Astrocyte (in vitro differentiated cells and primary cell): ENCODE measurements at regions not wholly inside any gene's neighbourhood (a gene's known extent, or its start where the extent isn't known, plus 50 kb on each side); places are given as distances from the start of the nearest gene placed in this dataset.

Source experiments
- DNase-seq: peaks from one replicate; pipeline ENCODE4 v3.0.0-alpha.2; 2010; ENCODE audit warnings: low read depth
- FAIRE-seq: peaks from 2 replicates; lab custom pipeline; 2011; peaks lifted over from hg19 to GRCh38; lab: Jason Lieb, UNC
- H2AFZ ChIP-seq: 2 replicates; pipeline ENCODE4 v1.6.0; 2012; ENCODE audit warnings: low read depth, low read length, inconsistent platforms
- H3K27ac ChIP-seq: 2 replicates; pipeline ENCODE4 v1.5.1; 2011; ENCODE audit warnings: low read depth, low read length, inconsistent platforms
- H3K27me3 ChIP-seq: 2 replicates; pipeline ENCODE4 v1.6.0; 2011; ENCODE audit warnings: low read length, inconsistent platforms; ENCODE audit not compliant: insufficient read depth
- H3K36me3 ChIP-seq: 2 replicates; pipeline ENCODE4 v1.5.1; 2011; ENCODE audit warnings: low read length, inconsistent platforms; ENCODE audit not compliant: insufficient read depth
- H3K4me1 ChIP-seq: 2 replicates; pipeline ENCODE4 v1.5.1; 2011; ENCODE audit warnings: low read length, inconsistent platforms; ENCODE audit not compliant: insufficient read depth
- H3K4me2 ChIP-seq: 2 replicates; pipeline ENCODE4 v1.6.0; 2012; ENCODE audit warnings: low read length, inconsistent platforms
- H3K4me3 ChIP-seq: 2 replicates; pipeline ENCODE4 v1.5.1; 2011; ENCODE audit warnings: low read depth, mild to moderate bottlenecking, low read length, inconsistent platforms; ENCODE audit not compliant: insufficient read depth
- H3K79me2 ChIP-seq: 2 replicates; pipeline ENCODE4 v1.6.0; 2012; ENCODE audit warnings: mild to moderate bottlenecking, low read length, inconsistent platforms; ENCODE audit not compliant: insufficient read depth
- H3K9ac ChIP-seq: 2 replicates; pipeline ENCODE4 v1.6.0; 2012; ENCODE audit warnings: mild to moderate bottlenecking, low read length, inconsistent platforms
- H3K9me3 ChIP-seq: 2 replicates; pipeline ENCODE4 v1.5.1; 2012; ENCODE audit warnings: low read depth, mild to moderate bottlenecking, low read length, inconsistent platforms; ENCODE audit not compliant: insufficient read depth
- H4K20me1 ChIP-seq: 2 replicates; pipeline ENCODE4 v1.6.0; 2012; ENCODE audit warnings: low read length, inconsistent platforms; ENCODE audit not compliant: insufficient read depth
- H3K27ac Mint-ChIP-seq: one replicate; pipeline ENCODE4 v1.8.0; 2021; ENCODE audit warnings: mild to moderate bottlenecking, mixed read lengths; ENCODE audit not compliant: unreplicated experiment
- H3K27me3 Mint-ChIP-seq: one replicate; pipeline ENCODE4 v1.8.0; 2021; ENCODE audit warnings: low read depth, mixed read lengths; ENCODE audit not compliant: unreplicated experiment
- H3K36me3 Mint-ChIP-seq: one replicate; pipeline ENCODE4 v1.8.0; 2021; ENCODE audit warnings: low read depth, mixed read lengths; ENCODE audit not compliant: unreplicated experiment
- H3K4me1 Mint-ChIP-seq: one replicate; pipeline ENCODE4 v1.8.0; 2021; ENCODE audit warnings: low read depth, mixed read lengths; ENCODE audit not compliant: unreplicated experiment
- H3K4me3 Mint-ChIP-seq: one replicate; pipeline ENCODE4 v1.8.0; 2021; ENCODE audit warnings: mild to moderate bottlenecking, moderate library complexity, mixed read lengths; ENCODE audit not compliant: unreplicated experiment
- H3K9me3 Mint-ChIP-seq: one replicate; pipeline ENCODE4 v1.8.0; 2021; ENCODE audit warnings: mild to moderate bottlenecking, mixed read lengths; ENCODE audit not compliant: unreplicated experiment
- EZH2 ChIP-seq: IDR thresholded peaks from 2 replicates; pipeline ENCODE4 v1.6.1; 2012; ENCODE audit warnings: mild to moderate bottlenecking, low read length, inconsistent platforms; ENCODE audit not compliant: insufficient read depth
- TF ChIP-seq, protein P1 (sequence below): IDR thresholded peaks from 2 replicates; pipeline ENCODE4 v1.5.1; 2011; ENCODE audit warnings: low read depth, mild to moderate bottlenecking, inconsistent platforms, low read length, moderate library complexity; ENCODE audit not compliant: insufficient read depth

DNA sequence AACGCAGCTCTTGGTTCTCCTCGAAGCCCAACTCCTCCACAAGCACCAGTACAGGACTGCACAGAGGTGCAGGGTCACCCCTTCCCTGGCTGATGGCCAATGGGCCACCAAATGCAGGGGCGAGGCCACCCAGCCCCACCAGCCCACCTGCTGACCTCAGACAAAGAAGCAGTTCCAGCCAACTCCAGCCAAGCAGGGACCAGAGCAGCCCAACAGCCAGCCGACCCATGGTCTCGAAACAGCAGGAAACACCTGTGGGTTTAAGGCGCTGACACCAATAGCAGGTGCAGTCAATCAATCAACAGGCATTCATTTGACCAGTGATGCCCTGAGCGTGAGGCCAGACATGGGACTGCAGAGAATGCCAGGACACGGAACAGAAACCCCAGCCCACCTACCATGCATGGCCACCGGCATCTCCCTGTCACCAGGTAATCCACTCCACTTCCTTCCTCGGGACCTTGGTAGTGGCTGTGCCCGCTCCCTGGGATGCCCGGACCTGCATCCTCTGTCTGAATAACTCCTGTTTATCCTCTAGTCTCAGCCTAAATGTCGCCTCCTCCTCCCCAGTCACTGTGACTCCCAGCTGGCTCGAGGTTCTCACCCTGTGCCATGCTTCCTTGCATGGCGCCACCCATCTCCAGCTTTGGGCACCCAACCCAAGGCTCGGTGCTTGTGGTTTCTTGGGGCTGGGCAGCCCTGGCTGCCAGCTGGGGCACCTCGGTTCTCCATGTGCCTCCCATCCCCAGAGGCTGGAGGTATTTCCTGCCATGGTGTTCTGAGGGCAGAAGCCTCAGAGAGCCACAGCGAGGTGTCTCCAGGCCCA is 1475.4 kb downstream of the BRD1 start:
- no peaks in the 10 kb centered on the region for H3K36me3 ChIP-seq
- FAIRE-seq (no peak), DNase-seq (no peak)
- no peak overlapping the region for H2AFZ ChIP-seq
- H3K27ac ChIP-seq: no peak overlapping the region
- Mint-ChIP-seq H3K27ac (no peak overlapping the region), H3K27me3 (peaks cover 24% of the 10 kb centered on the region), H3K4me1 (no peaks in the 10 kb centered on the region), H3K36me3 (peaks cover 2% of the 10 kb centered on the region), H3K9me3 (peaks cover 2% of the 10 kb centered on the region), H3K4me3 (no peak overlapping the region)
- no peaks in the 10 kb centered on the region for H4K20me1 ChIP-seq
- no peak for TF ChIP-seq EZH2
- TF ChIP-seq, protein P1, sequence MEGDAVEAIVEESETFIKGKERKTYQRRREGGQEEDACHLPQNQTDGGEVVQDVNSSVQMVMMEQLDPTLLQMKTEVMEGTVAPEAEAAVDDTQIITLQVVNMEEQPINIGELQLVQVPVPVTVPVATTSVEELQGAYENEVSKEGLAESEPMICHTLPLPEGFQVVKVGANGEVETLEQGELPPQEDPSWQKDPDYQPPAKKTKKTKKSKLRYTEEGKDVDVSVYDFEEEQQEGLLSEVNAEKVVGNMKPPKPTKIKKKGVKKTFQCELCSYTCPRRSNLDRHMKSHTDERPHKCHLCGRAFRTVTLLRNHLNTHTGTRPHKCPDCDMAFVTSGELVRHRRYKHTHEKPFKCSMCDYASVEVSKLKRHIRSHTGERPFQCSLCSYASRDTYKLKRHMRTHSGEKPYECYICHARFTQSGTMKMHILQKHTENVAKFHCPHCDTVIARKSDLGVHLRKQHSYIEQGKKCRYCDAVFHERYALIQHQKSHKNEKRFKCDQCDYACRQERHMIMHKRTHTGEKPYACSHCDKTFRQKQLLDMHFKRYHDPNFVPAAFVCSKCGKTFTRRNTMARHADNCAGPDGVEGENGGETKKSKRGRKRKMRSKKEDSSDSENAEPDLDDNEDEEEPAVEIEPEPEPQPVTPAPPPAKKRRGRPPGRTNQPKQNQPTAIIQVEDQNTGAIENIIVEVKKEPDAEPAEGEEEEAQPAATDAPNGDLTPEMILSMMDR: no peak
- H3K9ac ChIP-seq: no peak overlapping the region
- no peak overlapping the region for H3K4me3 ChIP-seq
- H3K27me3 ChIP-seq: no peaks in the 10 kb centered on the region
- H3K9me3 ChIP-seq: no peaks in the 10 kb centered on the region
- no peak overlapping the region for H3K4me2 ChIP-seq
- H3K4me1 ChIP-seq: no peaks in the 10 kb centered on the region
- no peaks in the 10 kb centered on the region for H3K79me2 ChIP-seq

DNA sequence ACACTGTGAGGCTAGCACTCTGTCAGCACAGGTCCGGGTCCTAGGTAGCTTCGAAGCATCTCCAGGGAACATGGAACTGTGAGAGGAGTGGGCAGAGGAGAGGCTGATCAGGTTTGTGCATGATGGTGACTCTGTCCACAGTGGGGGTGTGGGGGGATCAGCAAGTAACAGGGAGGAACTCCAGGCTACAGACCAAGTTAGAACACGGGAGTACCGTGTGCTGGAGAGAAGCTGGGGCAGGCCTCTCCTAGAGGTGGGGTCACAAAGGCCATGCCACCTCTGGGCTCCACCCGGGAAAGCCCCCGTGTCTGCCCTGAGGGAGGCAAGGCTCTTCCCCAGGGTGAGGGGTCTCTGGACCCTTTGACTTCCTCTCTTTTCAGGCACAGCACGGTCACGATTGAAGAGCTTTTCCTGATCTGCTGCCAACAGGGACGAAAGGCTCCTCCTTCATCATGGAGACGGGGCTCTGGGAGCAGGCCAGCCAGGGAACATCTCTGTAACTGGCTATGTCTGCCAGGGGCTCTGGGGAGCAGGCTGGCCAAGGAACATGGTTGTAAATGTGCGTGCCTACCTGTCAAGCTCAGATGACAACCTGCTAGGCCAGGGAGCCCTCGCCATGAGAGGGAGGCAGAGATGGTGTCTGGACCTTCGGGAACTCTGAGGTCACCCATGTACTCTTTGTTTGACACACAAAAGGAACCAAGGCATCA is 1476.1 kb downstream of the BRD1 start:
- Histone ChIP-seq H2AFZ (no peak overlapping the region), H3K4me1 (no peaks in the 10 kb centered on the region), H4K20me1 (no peaks in the 10 kb centered on the region), H3K36me3 (no peaks in the 10 kb centered on the region), H3K27ac (no peak overlapping the region), H3K4me2 (no peak overlapping the region), H3K4me3 (no peak overlapping the region), H3K27me3 (no peaks in the 10 kb centered on the region), H3K79me2 (no peaks in the 10 kb centered on the region), H3K9ac (no peak overlapping the region), H3K9me3 (no peaks in the 10 kb centered on the region)
- Mint-ChIP-seq H3K9me3 (peaks cover under 1% of the 10 kb centered on the region), H3K27ac (no peak overlapping the region), H3K36me3 (peaks cover 1% of the 10 kb centered on the region), H3K4me3 (no peak overlapping the region), H3K4me1 (no peaks in the 10 kb centered on the region), H3K27me3 (peaks cover 23% of the 10 kb centered on the region)
- TF ChIP-seq EZH2: no peak
- TF ChIP-seq, protein P1: no peak
- DNase-seq: no peak
- FAIRE-seq: no peak

DNA sequence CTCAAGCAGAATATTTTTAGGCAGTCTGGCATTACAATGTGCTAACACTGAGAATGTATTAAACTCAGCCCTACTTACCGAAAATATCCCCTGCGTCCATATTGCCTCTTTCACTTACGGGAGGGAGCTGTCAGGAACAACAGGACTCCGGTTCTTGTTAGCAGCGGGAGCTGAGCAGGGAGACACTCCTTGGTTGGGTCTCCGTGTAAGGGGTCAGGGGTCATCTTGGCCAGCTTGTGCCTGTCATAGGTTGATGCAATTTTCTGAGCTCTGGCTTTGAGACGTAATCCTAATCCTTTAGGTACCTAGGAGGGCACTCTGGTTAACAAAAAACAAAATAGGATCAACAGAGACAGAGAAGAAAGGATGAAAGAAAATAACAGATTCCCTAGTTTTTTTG is 1477.2 kb downstream of the BRD1 start:
- H3K27ac Mint-ChIP-seq: no peak overlapping the region
- FAIRE-seq: no peak

More for the DNA sequence above, 1477.2 kb downstream of the BRD1 start:
- no peaks in the 10 kb centered on the region for H3K36me3 Mint-ChIP-seq
- H3K4me3 Mint-ChIP-seq: no peak overlapping the region
- no peaks in the 10 kb centered on the region for H3K4me1 Mint-ChIP-seq
- Histone ChIP-seq H3K79me2 (no peaks in the 10 kb centered on the region), H4K20me1 (no peaks in the 10 kb centered on the region), H3K4me3 (no peak overlapping the region), H3K27me3 (no peaks in the 10 kb centered on the region), H3K27ac (no peak overlapping the region), H3K36me3 (no peaks in the 10 kb centered on the region), H2AFZ (no peak overlapping the region), H3K4me2 (no peak overlapping the region), H3K4me1 (no peaks in the 10 kb centered on the region), H3K9ac (no peak overlapping the region), H3K9me3 (no peaks in the 10 kb centered on the region)
- no peak for TF ChIP-seq EZH2
- TF ChIP-seq, protein P1: no peak
- peaks cover 16% of the 10 kb centered on the region for H3K27me3 Mint-ChIP-seq
- no peak for DNase-seq
- H3K9me3 Mint-ChIP-seq: no peaks in the 10 kb centered on the region
